Thymus (tissue), 11 donors: ENCODE measurements at regions not wholly inside any gene's neighbourhood (a gene's known extent, or its start where the extent isn't known, plus 50 kb on each side); places are given as distances from the start of the nearest gene placed in this dataset.

ENCODE experiments used
- DNase-seq, 9 donors: peaks; one replicate each; pipeline ENCODE4 v3.0.0-alpha.2; 2013; ENCODE audit warnings: low spot score in 9 of 9, low read depth in 6 of 9, missing footprints in 1 of 9
- H3K27ac ChIP-seq, 2 donors: one replicate each; pipeline ENCODE4 v1.5.1; 2013; ENCODE audit warnings: control low read depth in 1 of 2, low read depth in 1 of 2, low read length in 1 of 2, mild to moderate bottlenecking in 1 of 2, moderate library complexity in 1 of 2
- H3K27me3 ChIP-seq, 2 donors: one replicate each; pipeline ENCODE4 v1.5.1; 2013; ENCODE audit warnings: low read length in 1 of 2; ENCODE audit not compliant: control insufficient read depth in 2 of 2, insufficient read depth in 1 of 2
- H3K36me3 ChIP-seq, 2 donors: one replicate each; pipeline ENCODE4 v1.5.1; 2013; ENCODE audit warnings: low read length in 1 of 2, mild to moderate bottlenecking in 1 of 2, moderate library complexity in 1 of 2; ENCODE audit not compliant: control insufficient read depth in 2 of 2, insufficient read depth in 2 of 2
- H3K4me1 ChIP-seq, 2 donors: one replicate each; pipeline ENCODE4 v1.5.1; 2013; ENCODE audit warnings: low read length in 2 of 2; ENCODE audit not compliant: control insufficient read depth in 2 of 2, insufficient read depth in 2 of 2
- H3K4me3 ChIP-seq, 2 donors: one replicate each; pipeline ENCODE4 v1.5.1; 2013; ENCODE audit warnings: low read length in 2 of 2, control low read depth in 1 of 2, mild to moderate bottlenecking in 1 of 2
- H3K9me3 ChIP-seq, 2 donors: one replicate each; pipeline ENCODE4 v1.5.1; 2013; ENCODE audit warnings: low read length in 1 of 2, mild to moderate bottlenecking in 1 of 2; ENCODE audit not compliant: control insufficient read depth in 2 of 2, insufficient read depth in 1 of 2
- WGBS: extraction: QIAGEN DNeasy Blood & Tissue Kit; methylation state at CpG from one replicate; pipeline ENCODE4 v1.1.7; 2013; 5-methylcytosine and 5-hydroxymethylcytosine counted together
- donor health status: healthy.

- 63% methylated on average over 2 of the region's 2 CpGs for WGBS
Measured at GRCh38 chr3:96101006-96101560, 713.3 kb upstream of the EPHA6 start.

GRCh38 chr3:96106701-96107100 is 707.7 kb upstream of the EPHA6 start:
- no peak for DNase-seq
- no peaks in the 10 kb centered on the region for H3K4me1 ChIP-seq
- H3K27ac ChIP-seq = no peak overlapping the region
- H3K27me3 ChIP-seq = no peaks in the 10 kb centered on the region
- no peaks in the 10 kb centered on the region for H3K9me3 ChIP-seq
- H3K36me3 ChIP-seq = no peaks in the 10 kb centered on the region
- WGBS = 85% methylated on average over 2 of the region's 2 CpGs
- H3K4me3 ChIP-seq = no peak overlapping the region

More at GRCh38 chr3:96101006-96101560, 713.3 kb upstream of the EPHA6 start:
- H3K4me1 ChIP-seq = no peaks in the 10 kb centered on the region
- H3K9me3 ChIP-seq = no peaks in the 10 kb centered on the region
- no peak for DNase-seq
- H3K36me3 ChIP-seq = no peaks in the 10 kb centered on the region
- H3K27me3 ChIP-seq = no peaks in the 10 kb centered on the region
- H3K27ac ChIP-seq = no peak overlapping the region
- H3K4me3 ChIP-seq = no peak overlapping the region
